ENCODE measurements at regions not wholly inside any gene's neighbourhood (a gene's known extent, or its start where the extent isn't known, plus 50 kb on each side); places are given as distances from the start of the nearest gene placed in this dataset.
"Not testable (repeated sequence)": the region's sequence is repeated elsewhere in the genome, so short reads cannot be mapped to it uniquely, and the experiment has no call there.

GRCh38 chr2:10196948-10197696 is 74.6 kb downstream of the RRM2 start:
- Histone ChIP-seq H3K27me3 (ENCODE audit: insufficient read depth, low read depth, severe bottlenecking) (no peaks in the 10 kb centered on the region), H3K36me3 (peaks cover 32% of the 10 kb centered on the region), H3K27ac (no peak overlapping the region), H3K9me3 (ENCODE audit: severe bottlenecking) (peaks cover 16% of the 10 kb centered on the region), H3K4me3 (ENCODE audit: low read depth, low read length) (no peak overlapping the region)
- no peak for TF ChIP-seq CTCF (IDR thresholded peaks at IDR 0.05; ENCODE audit: low read depth, low read length)
- DNase-seq: no peak

GRCh38 chr2:10197697-10198076 is 75.1 kb downstream of the RRM2 start:
- H3K9me3 ChIP-seq (ENCODE audit: severe bottlenecking): peaks cover 16% of the 10 kb centered on the region

GRCh38 chr2:10198482-10198881 is 75.9 kb downstream of the RRM2 start:
- not testable (repeated sequence) for H3K27me3 ChIP-seq (ENCODE audit: insufficient read depth, low read depth, severe bottlenecking); H3K4me3 ChIP-seq (ENCODE audit: low read depth, low read length); H3K27ac ChIP-seq; DNase-seq
- Histone ChIP-seq H3K36me3 (peaks cover 39% of the 10 kb centered on the region), H3K9me3 (ENCODE audit: severe bottlenecking) (peaks cover 16% of the 10 kb centered on the region)

More at GRCh38 chr2:10197697-10198076, 75.1 kb downstream of the RRM2 start:
- Histone ChIP-seq H3K4me3 (ENCODE audit: low read depth, low read length) (no peak overlapping the region), H3K36me3 (peaks cover 33% of the 10 kb centered on the region), H3K27me3 (ENCODE audit: insufficient read depth, low read depth, severe bottlenecking) (no peaks in the 10 kb centered on the region), H3K27ac (no peak overlapping the region)
- TF ChIP-seq CTCF (IDR thresholded peaks at IDR 0.05; ENCODE audit: low read depth, low read length): no peak
- no peak for DNase-seq

- no peak for TF ChIP-seq CTCF (IDR thresholded peaks at IDR 0.05; ENCODE audit: low read depth, low read length)
Observed at GRCh38 chr2:10201201-10201600, 78.7 kb downstream of the RRM2 start.

GRCh38 chr2:10202131-10202665 is 79.7 kb downstream of the RRM2 start:
- Histone ChIP-seq H3K36me3 (peaks cover 32% of the 10 kb centered on the region), H3K27ac (no peak overlapping the region), H3K27me3 (ENCODE audit: insufficient read depth, low read depth, severe bottlenecking) (no peaks in the 10 kb centered on the region), H3K9me3 (ENCODE audit: severe bottlenecking) (peaks cover 15% of the 10 kb centered on the region), H3K4me3 (ENCODE audit: low read depth, low read length) (no peak overlapping the region)
- no peak for TF ChIP-seq CTCF (IDR thresholded peaks at IDR 0.05; ENCODE audit: low read depth, low read length)
- no peak for DNase-seq

More at GRCh38 chr2:10201201-10201600, 78.7 kb downstream of the RRM2 start:
- no peak for DNase-seq
- H3K36me3 ChIP-seq: peaks cover 37% of the 10 kb centered on the region
- no peaks in the 10 kb centered on the region for H3K27me3 ChIP-seq (ENCODE audit: insufficient read depth, low read depth, severe bottlenecking)
- H3K9me3 ChIP-seq (ENCODE audit: severe bottlenecking): peaks cover 16% of the 10 kb centered on the region
- H3K27ac ChIP-seq: no peak overlapping the region
- no peak overlapping the region for H3K4me3 ChIP-seq (ENCODE audit: low read depth, low read length)

- Histone ChIP-seq H3K27me3 (ENCODE audit: insufficient read depth, low read depth, severe bottlenecking) (no peaks in the 10 kb centered on the region), H3K27ac (no peak overlapping the region), H3K4me3 (ENCODE audit: low read depth, low read length) (no peak overlapping the region), H3K36me3 (peaks cover 26% of the 10 kb centered on the region), H3K9me3 (ENCODE audit: severe bottlenecking) (no peaks in the 10 kb centered on the region)
- no peak for DNase-seq
- TF ChIP-seq CTCF (IDR thresholded peaks at IDR 0.05; ENCODE audit: low read depth, low read length): no peak
Observed at GRCh38 chr2:10204326-10205161, 82.0 kb downstream of the RRM2 start.

Measured in WERI-Rb-1 (cell line).